KBM-7 (cell line): ENCODE measurements at regions not wholly inside any gene's neighbourhood (a gene's known extent, or its start where the extent isn't known, plus 50 kb on each side); places are given as distances from the start of the nearest gene placed in this dataset.
"Not testable (repeated sequence)": the region's sequence is repeated elsewhere in the genome, so short reads cannot be mapped to it uniquely, and the experiment has no call there.

Experiments used
- DNase-seq: peaks from one replicate; pipeline ENCODE4 v3.0.0-alpha.2; 2015
- in situ Hi-C: fragments of 300-500 bp; cut with MboI; formaldehyde crosslinking; loops from 2 replicates; pipeline ENCODE4 v1.14.3; 2020; ENCODE audit warnings: low sequenced_read_pairs, low pct_unique_long_range_greater_than_20kb, mixed read lengths

- in situ Hi-C loops, DNase-seq: not testable (repeated sequence)
These were observed 367.3 kb downstream of the TMEM121 start for GRCh38 chr14:105893686-105894085.

DNA sequence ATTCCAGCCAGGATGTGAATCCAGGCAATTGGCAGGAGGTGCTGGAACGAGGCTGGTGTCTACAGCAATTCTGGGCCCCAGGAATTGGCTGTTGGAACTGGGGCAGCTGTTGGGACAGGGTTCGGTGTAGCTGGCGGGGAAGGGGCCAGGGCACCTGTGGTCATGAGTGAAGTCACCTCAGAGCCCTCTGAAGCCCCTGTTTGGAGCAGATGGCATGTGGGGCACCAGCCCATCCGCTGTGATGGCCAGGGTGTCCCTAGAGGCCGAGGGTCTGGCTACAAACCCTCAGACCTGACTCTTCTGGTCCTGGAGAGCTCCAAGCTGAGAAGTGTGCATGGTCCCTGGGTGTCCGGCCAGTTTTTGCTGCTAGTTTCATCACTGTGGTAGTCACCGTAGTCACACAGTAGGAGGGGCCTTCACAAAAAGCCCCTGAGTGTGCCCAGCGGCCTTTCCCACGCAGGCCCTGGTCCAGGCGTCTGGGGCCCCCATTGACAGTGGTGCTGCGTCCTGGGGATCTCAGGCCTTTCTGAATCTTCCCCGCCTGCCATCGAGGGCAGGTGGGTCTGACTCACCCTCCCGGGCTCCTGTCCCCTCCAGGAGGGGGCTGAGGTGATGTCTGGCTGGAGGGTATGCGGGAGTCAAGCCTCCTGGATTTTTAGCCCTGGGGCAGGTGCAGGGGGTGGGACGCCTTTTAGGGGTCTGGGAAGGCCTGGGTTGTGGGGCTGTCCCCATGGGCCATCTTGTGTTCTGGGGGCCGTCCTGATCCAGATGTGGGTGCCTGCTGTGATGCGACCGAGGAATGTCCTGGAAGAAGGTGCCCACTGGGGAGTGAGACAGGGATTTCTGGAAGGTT lies 368.0 kb downstream of the TMEM121 start:
- no peak for DNase-seq
- in situ Hi-C loops: no loop called here

GRCh38 chr14:105894978-105895881 lies 368.8 kb downstream of the TMEM121 start:
- DNase-seq: no peak
- in situ Hi-C loops: no loop called here

GRCh38 chr14:105896206-105896605 lies 369.8 kb downstream of the TMEM121 start:
- in situ Hi-C loops, DNase-seq: not testable (repeated sequence)

DNA sequence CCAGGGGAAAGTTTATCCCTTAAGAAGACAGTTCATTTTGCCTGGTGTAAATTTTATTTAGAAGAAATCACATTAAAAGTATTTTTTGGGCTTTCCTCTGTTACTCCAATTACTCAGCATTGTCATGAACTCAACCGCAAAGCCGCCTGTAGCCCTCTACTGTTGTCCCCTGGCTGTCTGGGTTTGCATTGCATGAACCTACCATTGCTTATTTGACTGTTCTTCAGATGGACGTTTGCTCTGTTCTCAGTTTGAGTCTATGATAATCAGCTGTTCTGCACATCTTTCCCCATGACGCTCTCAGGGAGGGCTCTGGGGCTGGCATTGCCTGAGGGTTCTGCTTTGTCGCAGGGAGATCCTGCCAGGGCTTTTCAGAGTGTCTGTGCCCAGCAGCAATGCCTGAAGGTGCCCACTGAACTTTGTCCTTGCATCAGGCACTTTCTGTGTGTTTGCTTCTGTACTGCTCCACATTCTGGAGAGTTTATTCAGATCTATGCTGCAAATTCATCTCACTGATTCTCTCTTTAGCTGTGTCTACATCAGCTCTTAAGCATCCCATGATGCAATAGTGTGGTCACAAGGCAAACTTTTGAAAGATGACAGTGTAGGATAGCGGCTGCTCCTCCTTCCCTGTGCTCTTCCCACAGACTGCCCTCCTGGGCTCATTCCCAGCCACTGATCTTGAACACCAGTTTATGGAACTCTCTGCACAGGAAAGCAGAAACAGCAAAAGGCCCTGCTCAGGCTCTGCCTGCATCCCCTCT lies 370.8 kb downstream of the TMEM121 start:
- in situ Hi-C loops: not testable (repeated sequence)
- DNase-seq: peak; percentile 71

- in situ Hi-C loops: no loop called here
- DNase-seq: no peak
These were observed 371.3 kb downstream of the TMEM121 start for GRCh38 chr14:105897725-105898113.

- in situ Hi-C loops: no loop called here
- no peak for DNase-seq
These were observed 372.2 kb downstream of the TMEM121 start for GRCh38 chr14:105898482-105899010.

DNA sequence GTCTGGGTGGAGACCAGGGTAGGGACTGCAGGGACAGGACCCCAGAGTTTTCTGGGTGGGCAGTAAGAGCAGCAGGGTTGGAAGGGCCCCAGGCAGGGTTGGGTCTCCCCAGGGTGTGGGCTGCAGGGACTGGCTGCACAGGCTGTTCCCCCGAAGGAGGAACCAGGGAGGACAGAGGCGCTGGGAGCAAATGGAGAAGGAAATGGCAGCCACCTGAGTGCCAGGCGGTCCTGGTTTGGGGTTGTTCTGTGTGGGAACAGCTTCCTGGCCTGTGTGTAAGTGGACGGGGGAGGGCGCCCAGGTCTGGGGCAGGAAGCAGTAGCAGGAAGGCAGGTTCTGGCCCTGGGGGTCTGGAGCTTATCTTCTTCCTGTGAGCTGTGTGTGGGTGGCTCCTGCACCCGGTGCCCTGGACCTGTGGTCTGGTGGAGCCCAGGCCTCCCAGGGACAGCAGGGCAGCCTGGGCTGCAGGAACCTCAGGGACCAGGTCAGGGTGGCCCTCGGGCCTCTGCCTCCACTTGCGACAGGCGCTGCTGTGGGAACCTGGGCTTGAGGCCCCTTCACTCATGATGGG lies 372.8 kb downstream of the TMEM121 start:
- DNase-seq: peak; percentile 97
- in situ Hi-C loops: no loop called here

DNA sequence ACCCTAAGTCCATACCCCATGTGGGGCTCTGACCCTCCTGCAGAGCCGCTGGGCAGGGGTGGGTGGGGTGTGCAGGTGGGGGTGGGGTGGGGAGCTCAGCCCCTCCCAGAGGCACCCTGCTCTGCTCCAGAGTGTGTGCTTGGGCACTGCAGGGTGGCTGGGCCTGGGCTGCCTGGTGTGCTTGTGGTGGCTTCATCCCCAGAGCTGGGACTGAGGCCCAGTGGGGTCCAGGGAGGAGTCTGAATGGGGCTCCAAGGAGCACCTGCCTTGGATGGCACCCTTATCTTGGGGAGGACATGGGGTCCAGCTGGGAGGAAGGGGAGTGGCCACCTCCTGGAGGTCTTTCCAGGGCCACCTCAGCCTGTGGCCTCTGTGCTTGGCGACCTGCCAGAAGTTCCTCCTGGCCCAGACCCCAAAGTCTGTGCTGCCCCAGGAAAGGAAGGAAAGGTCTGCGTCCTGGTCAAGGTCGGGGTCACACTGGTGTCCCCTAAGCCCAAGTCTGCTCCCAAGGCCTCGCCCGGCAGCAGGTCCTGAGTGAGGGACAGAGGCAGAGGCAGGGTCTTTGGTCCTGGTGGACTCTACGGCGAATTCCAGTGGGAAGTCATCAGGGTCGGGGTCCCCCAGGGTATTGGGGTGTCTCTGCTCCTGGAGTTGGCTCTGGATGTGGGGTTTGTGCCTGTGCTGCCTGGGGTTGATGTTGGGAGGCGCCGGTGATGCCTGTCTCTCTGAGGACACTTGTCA lies 373.4 kb downstream of the TMEM121 start:
- no peak for DNase-seq
- in situ Hi-C loops: no loop called here

GRCh38 chr14:105900398-105901160 lies 374.2 kb downstream of the TMEM121 start:
- in situ Hi-C loops: no loop called here
- no peak for DNase-seq

DNA sequence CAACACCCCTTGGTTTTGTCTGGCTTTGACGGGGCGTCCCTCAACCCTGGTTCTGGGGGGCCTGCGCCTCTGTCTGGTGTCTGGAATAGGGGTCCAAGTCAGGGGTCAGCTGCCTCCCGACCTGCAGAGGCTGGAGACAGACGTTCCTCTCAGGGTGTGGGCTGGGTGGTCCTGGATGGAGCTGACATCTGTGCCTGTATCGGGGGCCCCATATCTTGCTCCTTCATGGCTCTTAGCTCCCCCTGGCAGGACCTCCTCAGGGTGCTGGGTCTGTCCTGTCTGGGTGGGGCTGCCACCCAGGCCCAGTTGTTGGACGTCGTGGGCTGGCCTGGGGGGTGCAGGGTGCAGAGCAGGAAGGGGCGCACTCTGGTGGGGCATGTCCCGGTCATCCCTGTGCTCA lies 374.8 kb downstream of the TMEM121 start:
- no peak for DNase-seq
- in situ Hi-C loops: no loop called here

GRCh38 chr14:105902131-105902898 lies 375.9 kb downstream of the TMEM121 start:
- in situ Hi-C loops: no loop called here
- DNase-seq: no peak

DNA sequence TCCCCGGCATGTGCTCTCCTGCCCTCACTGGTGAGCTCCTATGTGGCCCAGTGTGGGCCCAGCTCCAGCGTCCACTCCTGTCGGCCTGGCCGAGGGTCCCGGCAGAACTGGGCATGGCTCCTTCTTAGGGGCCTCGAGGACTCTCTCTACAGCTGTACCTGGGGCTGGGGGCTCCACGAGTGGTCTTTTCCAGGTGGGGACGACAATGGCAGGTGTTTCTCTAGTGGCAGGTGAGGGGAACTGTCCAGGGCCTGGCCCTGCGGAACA lies 376.4 kb downstream of the TMEM121 start:
- in situ Hi-C loops, DNase-seq: not testable (repeated sequence)

- in situ Hi-C loops: no loop called here
- no peak for DNase-seq
These were observed 377.6 kb downstream of the TMEM121 start for GRCh38 chr14:105903971-105904370.

DNA sequence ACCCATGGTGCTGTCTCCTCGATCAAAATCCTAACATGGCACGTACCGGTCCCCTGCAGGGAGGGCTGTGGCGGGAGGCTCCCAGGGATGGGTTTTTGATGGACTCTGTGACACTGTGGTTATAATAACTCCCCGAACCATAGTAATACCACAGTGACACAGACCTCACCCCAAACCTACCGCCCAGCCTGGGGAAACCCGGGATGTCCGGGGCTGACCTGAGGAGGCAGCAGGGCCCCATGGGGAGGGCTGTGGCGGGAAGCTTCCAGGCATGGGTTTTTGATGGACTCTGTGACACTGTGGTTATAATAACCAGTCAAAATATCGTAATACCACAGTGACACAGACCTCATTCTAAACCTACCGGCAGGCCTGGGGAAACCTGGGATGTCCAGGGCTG lies 378.0 kb downstream of the TMEM121 start:
- DNase-seq: no peak
- in situ Hi-C loops: no loop called here

- in situ Hi-C loops: no loop called here
- no peak for DNase-seq
These were observed 379.1 kb downstream of the TMEM121 start for GRCh38 chr14:105905456-105905855.

- no peak for DNase-seq
- in situ Hi-C loops: no loop called here
These were observed 380.9 kb downstream of the TMEM121 start for GRCh38 chr14:105907276-105907675.
